Stimulated activated CD8-positive, alpha-beta memory T cell treated with anti-CD3 and anti-CD28 coated beads, Interleukin-7, amount 100 ng/mL, for 48 hours (primary cell): ENCODE measurements at regions not wholly inside any gene's neighbourhood (a gene's known extent, or its start where the extent isn't known, plus 50 kb on each side); places are given as distances from the start of the nearest gene placed in this dataset.

Experiments
- DNase-seq, 2 donors: peaks; one replicate each; pipeline ENCODE4 v3.0.0-alpha.2; 2020; ENCODE audit warnings: low read depth in 1 of 2; ENCODE audit errors: extremely low read depth in 1 of 2

- no peak for DNase-seq
Observed at GRCh38 chr1:87806379-87807094, 477.9 kb downstream of the LMO4 start.

- no peak for DNase-seq
Observed at GRCh38 chr1:87810166-87810565, 481.5 kb downstream of the LMO4 start.

- DNase-seq = no peak
Observed at GRCh38 chr1:87812871-87813577, 484.3 kb downstream of the LMO4 start.

DNA sequence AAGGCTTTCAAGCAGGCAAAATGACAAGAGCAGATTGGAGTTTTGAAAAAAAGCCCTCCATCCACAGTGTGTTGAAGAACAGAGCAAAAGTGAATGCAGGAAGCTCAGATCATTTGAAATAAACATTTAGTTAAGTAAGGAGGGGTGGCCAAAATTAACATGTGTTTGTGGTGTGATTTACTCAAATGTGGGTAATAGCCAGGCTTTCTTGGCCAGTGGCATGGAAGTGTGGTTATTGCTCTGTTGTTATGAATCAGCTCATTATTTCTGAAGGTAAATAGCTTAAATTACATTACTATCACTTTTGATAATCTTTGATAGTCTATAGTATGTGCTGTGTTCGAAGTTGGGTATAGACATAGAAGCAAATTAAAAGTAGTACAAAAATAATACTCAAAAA, 485.9 kb downstream of the LMO4 start:
- no peak for DNase-seq

DNA sequence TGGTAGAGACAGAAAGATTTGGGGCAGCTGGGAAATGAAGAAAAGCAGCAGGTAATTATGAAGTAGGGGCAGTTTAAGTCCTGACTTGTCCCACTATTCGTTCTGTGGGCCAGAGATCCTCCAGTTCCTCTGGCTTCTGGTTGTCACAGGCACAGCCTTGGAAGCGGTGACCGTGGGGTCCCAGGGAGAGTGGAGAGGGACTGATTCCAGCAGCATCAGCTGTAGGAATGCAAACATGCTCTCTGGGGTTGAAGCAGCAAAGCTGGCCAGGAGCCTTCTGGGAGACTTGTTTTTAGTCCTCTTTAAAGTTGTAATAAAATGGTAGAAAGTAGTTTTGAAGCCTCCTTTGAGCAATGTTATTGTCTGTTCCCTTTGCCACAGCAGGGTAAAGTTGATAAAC, 488.0 kb downstream of the LMO4 start:
- DNase-seq = no peak

DNA sequence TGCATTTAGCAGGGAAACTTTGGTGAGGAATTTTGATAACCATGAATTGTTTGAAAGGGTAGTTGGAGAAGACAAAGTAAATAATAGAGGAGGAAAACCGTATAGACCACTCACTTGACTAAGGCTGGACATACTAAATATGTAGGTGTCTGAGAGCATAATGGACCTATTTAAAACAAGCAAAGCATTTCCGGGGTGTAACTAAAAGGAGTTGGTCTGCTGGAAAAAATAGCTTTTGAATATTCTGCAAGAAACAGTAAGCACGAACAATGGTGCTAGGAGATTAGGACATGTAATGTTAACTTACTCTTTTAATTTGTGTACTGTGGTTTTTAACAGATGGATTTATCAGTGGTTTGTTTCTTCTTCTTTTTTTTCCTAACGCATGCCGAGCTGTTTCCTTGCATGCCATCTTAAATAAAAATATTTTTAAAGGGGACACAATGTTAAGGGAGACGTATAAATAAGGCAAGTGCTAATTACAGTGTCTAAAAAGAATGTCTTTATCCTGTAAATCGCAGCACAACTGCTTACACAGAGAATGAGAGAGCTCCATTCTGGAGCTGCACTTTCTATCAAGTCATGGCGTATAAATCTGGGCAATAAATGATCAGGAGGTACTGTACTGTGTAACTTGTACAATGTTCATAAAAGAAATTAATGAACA, 492.1 kb downstream of the LMO4 start:
- no peak for DNase-seq

DNA sequence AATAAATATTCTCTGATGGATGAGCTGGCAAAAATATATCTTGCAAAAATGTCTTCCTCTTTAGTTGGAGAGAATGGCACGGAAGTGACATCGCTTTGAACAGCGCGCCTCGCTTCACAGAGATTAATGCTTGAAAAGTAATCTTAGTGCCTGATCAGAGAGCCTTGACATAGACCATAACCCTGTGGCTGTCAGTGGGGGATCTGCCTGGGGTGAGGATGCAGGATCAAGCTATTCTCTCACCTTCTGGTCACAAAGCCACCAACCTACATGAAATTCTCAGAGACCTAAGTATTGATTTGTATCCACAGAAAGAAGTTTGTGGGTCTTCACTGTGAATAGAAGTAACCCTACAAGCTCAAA, 492.6 kb downstream of the LMO4 start:
- no peak for DNase-seq

GRCh38 chr1:87826681-87827251, 498.1 kb downstream of the LMO4 start:
- DNase-seq = no peak

DNA sequence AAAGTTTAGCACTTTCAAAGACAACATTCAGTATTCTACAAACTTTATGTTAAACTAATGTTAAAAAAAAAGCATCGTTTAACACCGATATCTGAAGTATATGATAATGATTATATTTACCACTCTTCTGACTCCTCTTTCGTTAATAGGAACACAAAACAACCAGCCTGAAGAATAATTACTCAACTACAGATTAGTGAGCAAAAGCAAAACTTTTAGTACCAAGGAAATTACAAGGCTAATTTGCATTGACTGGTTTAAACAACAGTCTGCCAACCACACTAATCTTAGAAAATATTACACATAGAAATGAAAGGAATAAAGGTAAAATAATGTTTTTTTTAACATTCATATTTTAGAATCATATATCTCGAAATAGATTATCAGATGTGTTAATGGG, 500.7 kb downstream of the LMO4 start:
- no peak for DNase-seq

- no peak for DNase-seq
Observed at GRCh38 chr1:87830432-87830978, 501.8 kb downstream of the LMO4 start.

DNA sequence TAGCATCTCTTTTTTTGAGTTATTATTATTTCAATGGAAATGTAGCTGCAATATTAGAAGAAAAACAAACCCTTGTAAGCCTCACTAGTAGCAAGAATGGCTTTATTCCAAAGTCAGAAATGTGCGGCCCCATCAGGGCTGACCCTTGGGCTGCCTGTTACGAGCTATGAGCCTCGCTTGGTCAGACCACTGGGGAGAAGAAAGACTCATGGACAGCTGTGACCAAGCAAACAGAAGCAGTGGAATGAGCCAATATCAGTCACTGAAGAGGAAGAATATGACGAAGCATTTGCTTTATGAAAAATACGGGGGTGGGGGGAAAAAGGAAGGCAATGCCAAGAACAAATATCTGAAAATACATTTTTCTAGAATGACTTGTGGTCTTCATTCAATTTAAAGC, 504.5 kb downstream of the LMO4 start:
- DNase-seq = no peak

DNA sequence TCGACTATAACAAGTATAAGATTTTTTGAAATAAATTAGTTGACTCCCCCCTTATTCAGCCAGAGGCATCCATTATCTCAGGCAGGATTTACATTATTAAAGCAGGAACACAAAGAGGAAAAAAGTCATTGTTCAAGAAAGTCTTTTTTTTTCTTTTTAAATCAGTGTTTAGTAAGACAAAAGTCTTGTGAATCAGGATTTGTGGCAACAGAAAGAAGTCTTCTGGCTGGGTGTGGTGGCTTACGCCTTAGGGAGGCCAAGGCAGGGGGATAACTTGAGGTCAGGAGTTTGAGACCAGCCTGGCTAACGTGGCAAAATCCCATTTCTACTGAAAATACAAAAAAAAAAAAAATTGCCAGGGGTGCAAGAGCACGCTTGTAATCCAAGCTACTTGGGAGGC, 505.5 kb downstream of the LMO4 start:
- no peak for DNase-seq

DNA sequence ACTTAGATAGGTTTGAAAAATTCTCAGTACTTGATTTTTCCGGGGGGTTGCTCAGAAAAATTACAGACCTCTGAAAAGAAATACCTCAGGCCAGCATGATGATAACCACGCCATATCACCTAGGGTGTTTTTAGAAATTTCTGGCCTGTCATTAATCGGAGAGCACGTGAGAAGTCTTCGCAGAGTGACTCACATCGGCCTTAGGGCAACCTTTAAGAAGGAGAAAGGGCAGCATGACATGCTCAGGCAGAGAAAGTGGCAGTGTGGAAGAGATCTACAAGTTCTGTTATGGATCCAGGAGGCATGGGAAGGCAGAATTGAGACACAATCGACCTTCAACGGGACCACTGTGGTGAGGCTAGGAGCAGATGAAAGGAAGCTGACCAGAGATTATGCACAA, 506.3 kb downstream of the LMO4 start:
- no peak for DNase-seq

DNA sequence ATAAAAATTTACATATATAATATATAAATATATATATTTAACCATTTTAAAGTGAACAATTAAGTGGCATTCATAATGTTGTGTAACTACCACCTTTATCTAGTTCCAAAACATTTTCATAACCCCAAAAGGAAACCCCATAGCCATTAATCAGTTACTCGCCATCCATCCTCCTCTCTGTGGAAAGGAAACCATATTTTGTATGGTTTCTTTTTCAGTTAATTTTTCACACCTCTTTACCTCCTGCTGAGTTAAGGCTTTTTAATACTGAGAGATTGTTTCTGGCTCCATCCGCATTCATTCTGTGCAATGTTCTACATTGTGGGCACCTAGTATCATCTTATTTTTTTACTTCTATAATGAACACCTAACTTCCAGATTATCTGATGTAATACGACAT, 512.1 kb downstream of the LMO4 start:
- no peak for DNase-seq

DNA sequence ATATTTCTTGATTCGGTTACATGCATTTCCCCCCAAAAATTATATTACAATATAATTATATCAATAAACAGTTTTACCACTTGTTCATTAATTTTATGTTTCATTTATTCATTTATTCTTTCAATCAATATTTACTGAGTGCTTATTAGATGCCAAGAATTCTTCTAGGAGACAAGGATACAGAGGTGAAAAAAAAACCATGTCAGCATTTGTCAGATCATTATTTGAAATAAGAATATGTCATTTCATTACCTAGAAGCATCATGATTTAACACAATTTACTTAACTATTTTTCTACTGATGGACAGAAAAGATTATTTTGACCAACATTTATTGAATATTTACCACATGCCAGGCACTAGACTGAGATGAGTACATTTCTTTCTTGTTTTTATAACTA, 512.7 kb downstream of the LMO4 start:
- no peak for DNase-seq

DNA sequence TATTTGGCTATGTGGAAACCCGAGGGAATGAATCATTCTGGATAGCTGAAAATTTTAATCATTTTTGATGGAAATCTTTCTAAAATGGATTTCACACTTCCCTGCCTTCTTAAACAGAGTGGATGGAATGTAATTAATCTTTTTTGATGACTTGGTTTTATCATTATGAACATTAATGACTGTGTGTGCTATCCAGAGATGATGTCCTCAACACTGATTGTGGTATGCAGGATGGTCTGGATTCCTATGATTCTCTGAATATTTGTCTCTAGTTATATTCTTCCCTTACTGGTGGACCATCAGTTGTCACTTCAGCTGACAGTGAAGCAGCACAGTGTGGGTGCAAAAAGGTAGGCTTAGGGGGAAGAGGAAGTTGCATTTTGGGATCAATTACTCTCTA, 513.5 kb downstream of the LMO4 start:
- no peak for DNase-seq

DNA sequence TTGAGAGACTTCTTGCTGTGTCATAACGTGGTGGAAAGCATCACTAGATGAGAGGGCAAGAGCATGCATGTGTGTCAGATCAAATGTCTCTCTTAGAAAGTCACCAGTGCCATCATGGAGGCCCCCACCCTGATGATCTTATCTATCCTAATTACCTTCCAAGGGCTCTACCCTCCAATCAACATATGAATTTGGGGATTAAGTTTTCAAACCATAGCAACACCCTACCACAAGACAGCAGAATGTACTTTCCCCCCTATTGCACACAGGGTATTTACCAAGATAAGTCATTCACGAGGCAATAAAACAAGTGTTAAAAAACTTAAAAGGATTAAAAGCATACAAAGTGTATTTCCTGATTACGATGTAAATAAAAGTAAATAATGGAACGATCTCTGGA, 515.6 kb downstream of the LMO4 start:
- DNase-seq = no peak

- no peak for DNase-seq
Observed at GRCh38 chr1:87851490-87851889, 522.8 kb downstream of the LMO4 start.

GRCh38 chr1:87852410-87853161, 523.9 kb downstream of the LMO4 start:
- DNase-seq = no peak

DNA sequence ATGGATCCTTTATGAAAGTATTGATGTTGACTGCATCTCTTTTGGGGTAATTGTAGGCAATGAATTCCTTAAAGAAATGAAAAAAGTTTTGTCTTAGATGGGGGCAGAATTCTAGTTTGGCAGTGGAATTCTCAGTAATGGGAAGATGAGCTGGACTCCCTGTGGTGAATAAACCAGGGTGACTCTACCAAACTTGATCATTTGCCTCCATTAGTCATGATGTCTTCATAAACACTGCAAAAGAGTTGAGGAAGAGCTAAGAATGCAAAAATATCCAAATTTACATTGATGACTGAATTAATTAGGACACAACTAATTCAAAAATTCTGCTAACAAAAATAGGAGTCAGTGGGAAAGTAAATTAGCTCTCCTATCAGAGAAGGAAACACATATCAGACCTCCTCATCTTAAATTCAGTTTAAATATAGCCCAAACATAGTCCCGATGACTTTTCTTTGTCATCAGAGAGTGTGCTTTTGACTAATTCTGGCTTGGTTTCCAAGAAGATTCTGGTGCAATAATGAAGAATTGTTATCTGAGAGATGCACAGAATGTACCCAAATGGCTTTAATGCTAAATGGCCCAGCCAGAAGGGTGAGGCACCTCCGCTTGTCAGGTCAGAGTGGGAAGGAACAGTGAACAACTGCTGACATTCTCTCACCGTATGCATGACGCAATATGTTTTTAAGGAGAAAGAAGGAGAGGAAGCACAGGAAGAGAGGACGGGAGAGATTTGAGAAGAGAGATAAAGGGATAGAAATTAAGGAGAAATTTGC, 525.1 kb downstream of the LMO4 start:
- no peak for DNase-seq
